Left forelimb (tissue), 1 donor: ENCODE measurements at regions not wholly inside any gene's neighbourhood (a gene's known extent, or its start where the extent isn't known, plus 50 kb on each side); places are given as distances from the start of the nearest gene placed in this dataset.

Experiments used
- DNase-seq: peaks from one replicate; pipeline ENCODE4 v3.0.0-alpha.2; 2018; ENCODE audit warnings: low spot score

DNA sequence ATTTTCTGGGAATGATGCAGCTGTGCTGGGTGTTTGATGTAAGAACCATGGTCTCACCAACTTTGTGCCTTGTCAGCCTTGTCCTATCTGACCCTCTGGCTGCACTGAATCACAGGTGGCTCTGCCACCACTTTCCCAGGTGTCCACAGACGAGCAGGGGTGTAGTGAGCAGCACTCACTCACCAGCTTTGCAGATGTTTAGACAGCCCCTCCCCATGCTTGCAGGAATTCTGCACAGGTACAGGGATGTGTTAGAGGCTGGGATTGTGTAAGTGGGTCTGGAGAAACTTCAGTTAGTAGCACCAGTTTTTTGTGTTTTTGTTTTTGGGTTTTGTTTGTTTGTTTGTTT is 88.2 kb upstream of the NAA20 start:
- no peak for DNase-seq

DNA sequence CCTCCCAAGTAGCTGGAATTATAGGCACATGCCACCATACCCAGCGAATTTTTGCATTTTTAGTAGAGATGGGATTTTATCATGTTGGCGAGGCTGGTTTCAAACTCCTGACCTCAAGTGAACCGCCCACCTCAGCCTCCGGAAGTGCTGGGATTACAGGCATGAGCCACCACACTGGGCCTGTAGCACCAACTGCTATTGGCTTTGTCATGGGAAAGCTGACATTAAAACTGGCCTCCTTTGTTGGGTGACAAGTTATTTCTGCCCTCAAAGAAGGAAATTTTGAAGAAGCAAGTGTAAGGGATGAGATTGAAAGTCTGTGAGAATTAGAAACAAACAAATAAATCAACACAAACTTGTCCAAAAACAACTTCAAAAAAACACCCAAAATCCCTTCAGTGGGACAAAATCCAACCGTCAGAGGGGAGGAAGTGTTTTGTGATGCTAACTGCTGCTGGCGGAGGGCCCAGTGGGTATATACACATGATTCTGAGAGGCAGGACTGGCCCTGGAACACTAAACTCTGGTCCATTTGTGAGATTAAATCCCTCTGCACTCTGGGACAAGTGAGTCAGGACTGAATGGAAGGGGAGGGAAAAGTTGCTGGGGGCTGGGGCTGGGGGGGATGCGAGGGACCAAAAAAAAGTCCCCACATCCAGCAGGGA is 87.5 kb upstream of the NAA20 start:
- no peak for DNase-seq

DNA sequence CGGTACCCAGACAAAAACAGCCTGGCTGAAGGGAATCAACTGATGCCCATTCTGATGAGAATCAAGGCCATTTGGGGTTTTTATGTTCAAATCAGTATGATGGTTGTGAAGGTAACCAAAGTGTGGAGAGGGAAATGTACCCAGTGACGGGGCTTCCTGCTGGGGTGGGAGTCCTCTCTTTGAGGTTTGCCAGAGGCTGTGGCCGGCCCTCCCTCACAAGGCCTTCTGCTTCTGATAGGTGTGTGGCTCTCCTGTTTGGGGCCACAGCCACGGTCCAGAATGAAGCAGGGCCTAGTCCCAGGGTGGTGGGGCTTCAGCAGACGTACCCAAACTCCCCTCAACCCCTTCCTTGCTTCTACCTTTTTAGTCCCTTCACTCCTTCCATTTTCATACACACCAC is 86.7 kb upstream of the NAA20 start:
- no peak for DNase-seq

DNA sequence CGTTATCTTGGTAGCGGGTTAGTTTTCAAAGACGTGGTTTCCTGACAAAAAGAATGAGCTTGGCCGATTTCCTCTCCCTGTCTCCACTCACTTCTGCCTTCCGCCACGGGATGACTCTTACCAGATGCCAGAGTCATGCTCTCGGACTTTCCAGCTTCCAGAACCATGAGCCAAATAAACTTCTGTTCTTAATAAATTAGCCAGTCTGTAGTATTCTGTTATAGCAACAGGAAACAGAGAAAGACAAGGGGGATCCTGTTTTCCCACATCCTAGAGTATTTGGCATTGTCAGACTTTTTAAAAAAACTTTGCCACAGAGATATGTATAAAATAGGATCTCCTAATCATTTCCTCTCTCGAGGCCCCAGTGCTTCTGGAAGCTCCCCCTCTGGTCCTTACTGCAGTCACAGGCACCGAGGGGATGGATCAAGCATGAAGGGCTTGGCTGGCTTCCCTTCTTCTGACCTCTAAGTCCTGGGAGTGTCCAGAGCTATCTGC is 84.9 kb upstream of the NAA20 start:
- DNase-seq: no peak

DNA sequence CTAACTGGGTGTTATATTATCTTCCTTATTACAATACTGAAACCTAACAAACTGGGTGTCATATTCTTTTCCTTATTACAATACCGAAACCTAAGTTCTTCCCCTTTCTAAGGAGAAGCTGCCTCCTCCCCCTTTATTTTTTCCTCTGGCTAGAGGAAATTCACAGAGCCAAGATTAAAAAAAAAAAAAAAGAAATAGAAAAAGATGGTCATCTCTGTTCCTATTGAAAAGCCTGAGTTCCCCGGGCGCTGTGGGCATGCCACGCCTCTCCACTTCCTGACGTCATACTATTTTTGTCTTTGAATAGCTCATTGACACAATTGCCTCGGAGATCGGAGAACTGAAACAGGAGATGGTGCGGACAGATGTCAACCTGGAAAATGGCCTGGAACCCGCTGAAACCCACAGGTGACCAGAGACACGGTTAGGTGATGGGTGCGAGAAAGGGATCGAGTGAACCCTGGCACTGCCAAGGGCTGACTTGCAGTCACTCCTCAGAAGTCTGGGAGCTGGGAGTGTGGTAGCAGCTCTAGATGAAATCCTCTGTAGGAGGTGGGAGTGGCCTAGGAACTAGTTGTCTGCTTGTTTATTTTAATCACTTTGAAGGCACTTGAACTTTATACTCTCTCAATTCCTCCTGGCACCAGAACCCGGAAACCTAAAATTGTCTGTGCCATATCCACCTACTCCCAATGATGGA is 82.2 kb upstream of the NAA20 start:
- DNase-seq: no peak

DNA sequence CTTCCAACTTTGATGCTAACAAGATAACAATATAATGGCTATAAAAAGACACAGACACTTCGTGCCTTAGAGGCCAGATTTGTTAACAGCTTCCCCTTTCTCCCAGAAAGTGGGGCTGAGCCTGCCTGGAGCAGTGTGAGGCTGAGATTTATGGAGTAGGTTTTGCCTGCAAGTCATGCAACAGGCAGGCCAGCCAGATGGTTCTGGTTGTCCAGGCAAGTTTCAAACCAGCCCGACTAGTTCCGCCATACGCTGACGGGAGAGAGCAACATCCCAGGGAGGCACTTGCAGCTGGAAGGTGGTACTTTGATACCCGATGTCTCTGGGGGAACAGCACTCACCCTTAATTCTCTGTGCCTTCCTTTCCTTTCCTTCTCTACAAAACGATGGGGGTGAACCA is 81.3 kb upstream of the NAA20 start:
- DNase-seq: no peak

DNA sequence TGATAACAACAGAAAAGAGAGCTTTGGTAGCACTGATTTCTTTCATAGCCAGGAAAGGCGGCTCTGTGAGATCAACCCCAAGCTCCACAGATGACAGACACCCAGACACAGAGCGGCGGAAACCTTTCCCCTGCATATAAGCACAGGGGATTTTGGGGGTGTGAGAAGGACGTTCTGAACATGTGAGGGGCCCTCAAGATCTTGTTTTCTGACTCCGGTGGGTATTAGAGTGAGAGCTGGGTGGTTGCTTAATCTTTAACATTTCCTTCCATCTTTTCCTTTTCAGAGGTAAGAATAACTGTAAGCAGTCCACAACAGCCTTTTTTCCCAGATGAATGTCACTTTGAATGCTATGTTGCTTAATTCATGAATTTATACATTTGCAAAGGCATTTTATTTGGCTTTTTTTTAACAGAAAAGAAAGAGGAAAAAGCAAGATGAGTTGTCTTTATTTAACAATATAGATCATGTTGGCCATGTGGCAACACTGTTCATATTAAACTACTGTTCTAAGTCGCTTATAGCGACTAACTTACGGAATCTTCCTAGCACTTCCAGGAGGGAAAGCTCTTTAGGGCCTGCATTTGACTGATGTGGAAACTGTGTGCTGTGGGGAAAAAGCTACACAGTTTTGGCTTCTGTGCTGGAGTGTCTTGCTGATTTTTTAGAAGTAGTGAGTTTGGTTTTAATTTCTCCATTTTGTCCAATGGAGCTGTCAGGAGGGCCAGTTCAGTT is 80.5 kb upstream of the NAA20 start:
- no peak for DNase-seq

DNA sequence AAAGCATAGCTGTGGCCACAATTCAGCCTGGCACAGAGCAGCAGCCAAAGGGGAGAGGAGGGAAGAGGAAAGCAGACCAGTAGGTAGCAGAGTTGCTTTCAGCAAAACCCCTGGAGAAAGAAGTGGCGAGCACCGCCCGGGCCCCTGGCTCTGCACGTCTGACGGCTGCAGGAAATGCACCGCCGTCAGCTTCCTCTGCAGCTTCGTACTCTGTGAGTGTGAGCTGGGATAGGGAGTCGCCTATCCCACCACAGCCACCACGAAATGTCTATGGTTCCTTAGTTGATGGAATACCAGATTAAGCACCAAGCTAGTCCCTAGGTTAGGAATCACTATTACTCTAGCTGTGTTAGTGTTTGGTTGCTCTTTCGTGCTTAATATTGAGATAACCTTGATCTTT is 79.9 kb upstream of the NAA20 start:
- no peak for DNase-seq

DNA sequence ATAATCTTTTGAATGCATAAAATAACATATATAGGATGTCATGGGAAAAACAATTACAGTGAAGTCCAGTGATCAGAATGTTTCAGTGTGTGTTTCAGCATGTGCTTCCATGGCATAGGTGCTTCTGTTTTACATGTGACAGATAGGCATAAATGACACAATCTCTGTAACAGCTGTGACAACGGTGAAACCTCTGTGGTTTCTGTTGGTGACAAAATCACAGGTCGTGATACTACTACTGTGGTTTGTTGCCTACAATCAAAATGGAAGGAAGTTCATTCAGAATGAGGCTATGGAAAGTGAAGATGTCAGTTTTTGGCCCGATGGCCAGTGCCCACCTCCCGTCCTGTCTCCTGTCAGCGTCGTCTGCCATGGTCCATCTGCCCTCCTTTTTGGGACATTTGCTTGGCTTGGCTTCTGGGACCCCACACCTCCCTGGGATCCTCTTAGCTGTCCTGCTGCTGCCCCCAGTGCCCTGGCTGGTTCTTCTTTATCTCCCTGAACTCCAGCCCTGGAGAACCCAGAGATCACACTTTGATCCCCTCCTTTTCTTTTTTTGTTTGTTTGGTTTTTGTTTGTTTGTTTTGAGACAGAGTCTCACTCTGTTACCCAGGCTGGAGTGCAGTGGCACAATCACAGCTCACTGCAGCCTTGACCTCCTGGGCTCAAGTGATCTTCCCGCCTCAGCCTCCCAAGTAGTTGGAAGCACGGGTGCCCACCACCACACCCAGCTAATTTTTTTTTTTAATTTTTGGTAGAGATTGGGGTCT is 79.3 kb upstream of the NAA20 start:
- DNase-seq: no peak

DNA sequence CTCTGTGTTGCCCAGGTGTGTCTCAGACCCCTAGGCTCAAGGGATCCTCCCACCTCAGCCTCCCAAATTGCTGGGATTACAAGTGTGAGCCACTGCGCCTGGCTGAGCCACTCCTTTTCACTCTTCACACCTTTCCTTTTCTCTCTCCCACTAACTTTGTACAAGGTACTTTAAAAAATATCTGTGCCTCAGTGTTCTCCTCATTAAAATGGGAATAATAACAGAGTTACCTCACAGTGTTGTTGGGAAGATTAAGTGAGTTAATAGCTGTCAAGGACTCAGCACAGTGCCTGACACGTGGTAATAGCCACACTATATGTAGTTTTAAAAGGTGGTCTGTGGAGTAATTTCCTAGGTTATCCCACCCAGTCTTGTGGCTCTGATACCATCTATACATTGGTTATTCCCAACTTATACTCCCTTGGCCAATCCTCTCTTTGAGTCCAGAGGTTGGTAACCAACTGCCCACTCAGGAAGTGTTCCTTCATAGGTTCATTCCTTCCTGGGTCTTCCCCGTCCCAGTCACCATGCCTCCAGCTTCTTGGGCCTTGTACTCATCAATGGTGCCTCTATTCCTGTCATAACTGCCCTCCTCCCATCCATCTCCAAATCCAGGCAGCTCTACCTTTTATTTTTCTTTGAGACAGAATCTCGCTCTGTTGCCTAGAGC is 78.6 kb upstream of the NAA20 start:
- no peak for DNase-seq

DNA sequence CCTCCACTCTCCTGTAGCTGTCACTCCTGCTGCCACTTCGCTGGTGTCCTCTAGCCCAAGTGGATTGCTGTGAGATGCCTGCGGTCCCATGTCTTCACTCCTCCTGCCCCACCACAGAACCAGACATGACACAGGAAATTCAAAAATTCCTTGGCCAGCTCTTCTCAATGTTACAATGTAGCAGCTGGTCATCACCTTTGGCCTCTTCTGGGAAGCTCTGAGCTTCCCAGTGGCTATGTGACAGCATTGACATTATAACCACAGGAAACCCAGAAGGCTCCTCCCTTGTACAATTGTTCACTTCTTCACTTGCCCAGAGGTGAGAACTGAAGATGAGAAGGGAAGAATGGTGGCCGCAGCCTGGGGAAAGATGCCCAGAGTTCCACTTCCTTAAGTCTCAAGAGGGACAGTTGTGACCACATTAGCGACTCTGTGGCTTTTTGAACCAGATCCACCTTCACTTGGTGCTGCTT is 76.1 kb upstream of the NAA20 start:
- DNase-seq: no peak

DNA sequence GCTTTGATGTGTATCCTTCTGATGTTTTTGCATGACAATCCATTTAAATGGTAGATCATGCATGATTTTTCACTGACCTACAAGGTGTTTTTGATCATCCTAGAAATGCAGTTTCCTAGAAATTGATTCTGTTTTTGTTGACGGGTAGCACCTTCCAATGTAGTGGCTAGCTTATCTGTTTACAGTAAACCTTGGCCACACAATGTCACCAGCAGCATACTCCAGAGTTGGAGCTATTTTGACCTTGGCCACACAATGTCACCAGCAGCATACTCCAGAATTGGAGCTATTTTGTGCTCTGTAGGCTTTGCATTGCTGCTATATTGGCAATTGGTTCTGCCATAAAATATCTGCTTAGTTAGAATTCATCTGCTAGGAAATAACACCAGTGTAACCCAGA is 74.6 kb upstream of the NAA20 start:
- DNase-seq: no peak

DNA sequence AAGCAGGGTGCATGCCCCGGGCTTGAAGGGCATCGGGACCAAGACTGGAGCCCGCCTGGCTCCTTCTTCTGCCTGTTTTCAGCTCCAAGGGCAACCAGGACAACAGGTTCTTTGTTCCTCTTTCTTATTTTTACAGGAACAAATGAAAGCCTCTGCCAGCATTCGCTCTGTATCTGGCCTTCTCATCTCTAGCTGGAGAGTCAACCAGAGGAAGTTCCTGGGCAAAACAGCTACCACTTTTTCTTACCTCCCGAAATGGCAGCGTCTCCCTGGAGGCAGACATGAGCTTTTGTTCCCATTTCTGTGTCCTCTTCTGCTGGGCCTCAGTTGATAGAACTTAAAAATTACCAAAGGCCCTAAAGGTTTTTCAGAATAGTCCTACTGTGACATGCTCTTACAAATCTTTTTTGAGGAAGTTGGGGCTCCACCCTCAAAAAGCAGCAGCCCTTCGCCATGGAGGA is 74.1 kb upstream of the NAA20 start:
- no peak for DNase-seq

DNA sequence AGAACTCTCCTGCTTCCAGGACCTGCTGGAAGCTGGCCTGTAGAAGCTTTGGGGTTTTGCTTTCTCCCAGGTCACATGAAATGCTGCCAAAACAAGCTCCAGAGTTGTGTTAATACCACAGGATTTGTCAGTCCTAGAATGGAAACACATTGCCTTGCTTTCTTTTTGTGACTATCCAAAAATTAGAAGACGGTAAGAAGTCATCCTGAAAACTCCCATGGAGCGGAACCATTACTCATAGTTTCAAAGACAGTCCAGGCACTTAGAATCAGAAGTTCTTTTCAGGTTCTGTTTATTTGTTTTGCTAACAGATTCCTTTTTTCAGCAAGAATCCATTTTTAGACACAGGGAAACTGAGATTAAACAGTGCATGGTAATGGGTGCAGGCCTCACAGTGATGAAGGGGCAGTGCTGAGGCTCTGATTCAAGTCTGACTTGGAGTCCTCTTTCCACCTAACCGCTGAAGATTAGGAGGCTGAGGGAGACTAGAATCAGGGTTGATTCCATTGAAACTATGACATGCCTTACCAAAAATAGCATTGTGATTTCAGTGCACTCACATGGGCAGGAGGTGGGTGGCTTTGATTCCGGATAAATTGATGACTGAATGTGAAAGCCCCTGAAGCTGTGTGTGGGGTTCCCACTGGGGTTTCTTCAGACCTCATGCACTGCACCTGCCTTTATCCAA is 72.2 kb upstream of the NAA20 start:
- DNase-seq: no peak

DNA sequence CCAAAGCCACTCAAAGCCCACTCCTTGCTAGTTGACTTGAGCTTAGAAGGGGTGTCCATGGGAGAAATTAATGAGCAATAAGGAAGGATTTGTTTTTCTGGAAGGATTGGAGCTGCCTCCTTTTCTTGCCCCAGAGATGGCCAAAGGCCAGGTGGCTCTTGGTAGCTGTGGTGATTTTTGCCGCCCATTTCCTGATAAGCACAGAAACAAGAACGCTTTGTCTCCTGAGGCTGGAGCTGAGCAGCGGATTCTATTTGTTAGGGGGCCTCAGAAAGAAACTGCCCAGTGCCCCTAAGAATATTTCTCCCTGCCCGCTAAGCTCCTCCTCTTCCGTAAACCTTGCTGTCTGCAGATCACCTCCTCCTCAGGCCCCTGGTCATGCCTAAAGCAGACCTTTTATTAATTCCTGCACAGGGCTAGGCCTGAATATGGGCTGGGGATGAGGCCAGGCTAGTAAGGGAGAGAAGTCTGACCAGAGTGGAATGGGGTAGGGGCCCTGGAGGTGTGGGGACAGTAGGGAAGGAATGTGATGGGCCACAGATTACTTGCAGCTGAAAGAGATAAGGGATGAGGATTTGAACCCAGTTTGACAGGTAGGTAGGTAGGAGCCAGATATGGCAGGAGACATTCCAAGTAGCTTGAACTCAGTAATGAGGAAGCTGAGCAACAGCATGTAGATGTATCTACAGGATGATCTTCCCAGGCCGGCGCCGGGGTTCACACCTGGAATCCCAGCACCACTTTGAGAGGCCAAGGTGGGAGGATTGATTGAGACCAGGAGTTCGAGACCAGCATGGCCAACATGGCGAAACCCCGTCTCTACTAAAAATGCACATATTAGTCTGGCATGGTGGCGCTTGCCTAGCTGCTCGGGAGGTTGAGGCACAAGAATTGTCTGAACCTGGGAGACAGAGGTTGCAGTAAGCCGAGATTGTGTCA is 71.2 kb upstream of the NAA20 start:
- DNase-seq: no peak

DNA sequence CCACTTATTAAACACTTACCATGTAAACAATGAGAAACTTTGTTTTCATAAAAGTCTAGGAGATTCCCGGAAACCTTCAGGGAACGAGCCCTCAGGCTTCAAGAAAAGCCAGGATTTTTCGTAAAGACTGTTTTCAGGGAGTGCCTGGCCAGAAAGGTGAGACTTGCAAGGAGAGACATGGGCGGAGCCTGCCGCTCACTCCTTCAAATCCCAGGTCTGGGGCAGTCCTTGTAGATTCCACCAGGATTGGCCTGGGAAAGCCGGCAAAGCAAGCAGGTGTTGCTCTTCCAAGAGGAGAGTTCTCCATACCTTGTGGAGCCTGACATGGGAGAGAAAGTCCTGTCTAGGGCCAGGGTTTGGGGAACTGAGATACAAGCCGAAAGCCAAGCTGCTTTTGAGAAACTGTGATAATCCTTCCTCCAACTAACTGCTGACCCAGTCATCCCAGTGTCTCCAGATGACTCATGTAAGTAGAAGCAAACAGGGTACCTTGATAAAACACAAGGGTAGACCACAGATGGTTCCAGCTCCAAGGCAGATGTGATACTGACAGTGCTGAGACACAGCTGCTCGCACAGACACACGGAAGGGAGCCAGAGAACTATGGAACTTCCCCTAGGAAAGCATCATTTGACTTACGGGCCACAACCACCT is 69.4 kb upstream of the NAA20 start:
- DNase-seq: no peak

DNA sequence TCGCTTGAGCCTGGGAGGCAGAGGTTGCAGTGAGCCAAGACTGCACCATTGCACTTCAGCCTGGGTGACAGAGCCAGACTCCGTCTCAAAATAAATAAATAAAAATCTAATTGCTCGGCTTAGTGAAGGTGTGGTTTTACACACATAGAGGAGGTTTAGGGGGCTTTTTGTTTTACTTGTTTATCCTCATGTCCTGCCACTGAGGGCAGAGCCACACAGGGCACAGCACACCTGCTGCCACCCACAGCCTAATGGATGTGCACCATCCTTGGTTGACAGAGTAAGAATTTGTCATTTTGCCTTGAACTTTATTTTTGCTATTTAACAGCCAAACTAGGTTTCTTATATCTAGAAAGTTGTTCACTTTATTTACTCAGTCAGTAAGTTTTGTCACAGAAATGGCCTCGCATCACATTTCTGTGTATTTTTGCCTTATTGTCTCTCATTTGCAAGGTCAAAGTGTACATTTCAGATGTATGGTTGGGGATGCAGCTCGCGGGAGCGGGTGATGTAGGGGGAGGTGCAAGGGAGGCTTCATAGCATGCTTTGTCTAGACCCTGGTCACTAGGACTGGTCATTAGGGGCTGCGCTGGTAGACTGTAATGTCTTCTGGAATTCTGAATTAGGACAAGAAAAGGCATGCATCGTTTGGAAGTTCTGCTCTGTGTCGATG is 67.8 kb upstream of the NAA20 start:
- DNase-seq: no peak

DNA sequence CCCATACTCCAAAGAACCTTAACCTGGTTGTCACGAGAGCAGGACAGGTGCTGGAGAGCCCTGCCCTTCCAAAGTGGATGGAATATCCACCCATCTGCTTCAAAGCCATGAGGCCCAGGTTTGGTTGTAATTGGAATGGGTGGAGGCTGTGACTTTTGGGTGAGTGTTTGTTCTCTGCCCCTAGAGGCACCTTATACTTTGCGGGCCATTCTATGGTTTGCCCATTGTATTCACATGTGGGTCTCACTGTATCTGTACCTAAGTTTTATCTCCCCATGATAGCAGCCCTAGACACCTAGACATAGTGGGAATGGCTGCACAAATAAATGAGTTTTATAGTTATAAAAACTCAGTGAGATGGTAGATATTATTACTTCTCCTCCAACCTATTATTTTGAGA is 67.1 kb upstream of the NAA20 start:
- no peak for DNase-seq

DNA sequence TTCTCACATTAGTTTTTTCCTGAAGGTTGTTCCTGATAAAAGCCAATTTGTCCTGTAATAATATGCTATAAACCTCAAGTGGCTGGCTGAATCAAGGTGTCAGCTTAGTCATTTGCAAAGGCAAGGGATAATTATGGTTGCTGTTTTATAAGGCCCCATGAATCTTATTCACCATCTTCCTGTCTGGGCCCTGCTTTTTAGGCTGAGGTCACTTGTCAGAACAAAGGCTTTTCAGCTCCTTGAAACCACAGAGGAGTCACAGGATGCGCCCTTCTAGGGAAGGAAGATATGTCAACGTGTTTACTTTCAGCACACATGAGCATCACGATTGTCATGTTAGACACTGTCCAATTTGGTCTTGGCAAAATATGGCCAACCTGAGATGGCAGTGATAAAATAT is 64.8 kb upstream of the NAA20 start:
- no peak for DNase-seq
